Mammary epithelial cell (primary cell): ENCODE measurements at regions not wholly inside any gene's neighbourhood (a gene's known extent, or its start where the extent isn't known, plus 50 kb on each side); places are given as distances from the start of the nearest gene placed in this dataset.

Experiments
- EZH2 ChIP-seq: IDR thresholded peaks from 2 replicates; pipeline ENCODE4 v1.6.1; 2012; ENCODE audit warnings: low read length, inconsistent platforms, borderline replicate concordance
- TF ChIP-seq, protein P1 (sequence below), 2 donors: IDR thresholded peaks in 1 of 2; conservative IDR thresholded peaks in 1 of 2; 2 replicates each; pipeline ENCODE4 v1.5.1; 2011 to 2012; ENCODE audit warnings: inconsistent platforms in 2 of 2, low read length in 2 of 2, mild to moderate bottlenecking in 2 of 2, control low read depth in 1 of 2, low read depth in 1 of 2; ENCODE audit not compliant: insufficient read depth in 1 of 2; ENCODE audit errors: extremely low read depth in 1 of 2

DNA sequence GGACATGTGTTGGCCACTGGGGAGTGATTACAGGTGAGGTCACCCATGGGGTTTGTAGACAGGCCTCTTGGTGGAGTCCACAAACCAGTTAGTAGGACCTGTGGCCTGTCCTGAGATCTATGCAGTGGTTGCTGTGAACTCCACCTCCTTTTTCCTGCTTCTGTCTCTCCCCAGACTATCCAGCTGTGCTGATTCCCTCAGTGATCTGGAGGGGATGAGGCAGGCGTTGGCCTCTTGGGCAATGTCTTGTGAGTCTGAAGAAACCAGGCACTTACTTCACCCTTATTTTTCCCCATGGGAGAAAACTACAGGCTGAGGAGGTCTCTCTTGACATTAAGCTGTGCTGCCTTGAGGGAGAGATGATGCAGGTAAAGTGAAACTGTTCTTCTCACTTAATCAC lies 257.2 kb upstream of the PRICKLE1 start:
- TF ChIP-seq, protein P1, sequence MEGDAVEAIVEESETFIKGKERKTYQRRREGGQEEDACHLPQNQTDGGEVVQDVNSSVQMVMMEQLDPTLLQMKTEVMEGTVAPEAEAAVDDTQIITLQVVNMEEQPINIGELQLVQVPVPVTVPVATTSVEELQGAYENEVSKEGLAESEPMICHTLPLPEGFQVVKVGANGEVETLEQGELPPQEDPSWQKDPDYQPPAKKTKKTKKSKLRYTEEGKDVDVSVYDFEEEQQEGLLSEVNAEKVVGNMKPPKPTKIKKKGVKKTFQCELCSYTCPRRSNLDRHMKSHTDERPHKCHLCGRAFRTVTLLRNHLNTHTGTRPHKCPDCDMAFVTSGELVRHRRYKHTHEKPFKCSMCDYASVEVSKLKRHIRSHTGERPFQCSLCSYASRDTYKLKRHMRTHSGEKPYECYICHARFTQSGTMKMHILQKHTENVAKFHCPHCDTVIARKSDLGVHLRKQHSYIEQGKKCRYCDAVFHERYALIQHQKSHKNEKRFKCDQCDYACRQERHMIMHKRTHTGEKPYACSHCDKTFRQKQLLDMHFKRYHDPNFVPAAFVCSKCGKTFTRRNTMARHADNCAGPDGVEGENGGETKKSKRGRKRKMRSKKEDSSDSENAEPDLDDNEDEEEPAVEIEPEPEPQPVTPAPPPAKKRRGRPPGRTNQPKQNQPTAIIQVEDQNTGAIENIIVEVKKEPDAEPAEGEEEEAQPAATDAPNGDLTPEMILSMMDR (conservative IDR thresholded peaks at IDR 0.05 in 1 of 2, IDR thresholded peaks at IDR 0.05 in 1 of 2; ENCODE audit: extremely low read depth in 1 of 2, insufficient read depth in 1 of 2, low read depth in 1 of 2, low read length in 2 of 2): no peak
- TF ChIP-seq EZH2: no peak
